Activated T-cell treated with anti-CD3 and anti-CD28 coated beads, Interleukin-2, amount 50 U/mL, for 72 hours (primary cell): ENCODE measurements at regions not wholly inside any gene's neighbourhood (a gene's known extent, or its start where the extent isn't known, plus 50 kb on each side); places are given as distances from the start of the nearest gene placed in this dataset.
"Not testable (repeated sequence)": the region's sequence is repeated elsewhere in the genome, so short reads cannot be mapped to it uniquely, and the experiment has no call there.

Experiments used
- ATAC-seq, 2 donors: fragments of 150-1000 bp; cut with Tn5 transposase; replicated peaks in 1 of 2; 2 replicates each; pipeline ENCODE4 v1.10.0; 2021; ENCODE audit warnings: moderate library complexity in 2 of 2, mild to moderate bottlenecking in 1 of 2
- DNase-seq, 2 donors: peaks; one replicate each; pipeline ENCODE4 v3.0.0; 2021 to 2022; ENCODE audit warnings: mixed read lengths in 1 of 2
- H3K27ac Mint-ChIP-seq: one replicate; pipeline ENCODE4 v1.8.0; 2022; ENCODE audit warnings: mild to moderate bottlenecking, moderate library complexity, mixed read lengths
- H3K27me3 Mint-ChIP-seq: one replicate; pipeline ENCODE4 v1.8.0; 2022; ENCODE audit warnings: low read depth, mixed read lengths
- H3K36me3 Mint-ChIP-seq, 2 donors: one replicate each; pipeline ENCODE4 v1.8.0; 2022; ENCODE audit warnings: mixed read lengths in 2 of 2, mild to moderate bottlenecking in 1 of 2; ENCODE audit not compliant: insufficient read depth in 2 of 2
- H3K4me1 Mint-ChIP-seq: one replicate; pipeline ENCODE4 v1.8.0; 2022; ENCODE audit warnings: low read depth, mixed read lengths
- H3K4me3 Mint-ChIP-seq, 2 donors: one replicate each; pipeline ENCODE4 v1.8.0; 2022; ENCODE audit warnings: mild to moderate bottlenecking in 2 of 2, mixed read lengths in 2 of 2, moderate library complexity in 2 of 2
- H3K9me3 Mint-ChIP-seq, 2 donors: one replicate each; pipeline ENCODE4 v1.8.0; 2022; ENCODE audit warnings: mixed read lengths in 2 of 2

DNA sequence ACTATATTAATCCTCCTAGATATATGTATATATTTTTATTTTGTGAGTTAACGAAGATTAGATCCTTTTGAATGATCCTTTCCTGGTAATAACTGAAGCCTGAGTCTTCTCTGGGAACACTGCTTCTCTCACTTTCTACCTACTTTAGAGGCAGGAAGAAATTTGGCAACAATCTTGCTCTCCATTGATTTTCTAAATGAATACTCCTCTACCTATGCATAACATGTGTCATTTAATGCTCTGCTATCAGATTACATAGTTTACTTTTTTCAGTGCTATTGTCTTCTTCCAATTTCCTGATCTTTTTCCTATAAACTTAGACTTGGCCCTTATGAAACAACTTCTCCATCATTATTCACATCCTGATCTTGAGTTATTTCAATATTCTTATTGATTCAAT is 60.4 kb upstream of the PDHA2 start:
- Mint-ChIP-seq H3K27me3 (no peaks in the 10 kb centered on the region), H3K27ac (no peak overlapping the region), H3K36me3 (no peaks in the 10 kb centered on the region), H3K9me3 (peaks cover 0 to 2% of the 10 kb centered on the region in 2 donors), H3K4me3 (no peak overlapping the region), H3K4me1 (no peaks in the 10 kb centered on the region)
- DNase-seq (no peak), ATAC-seq (no peak)

GRCh38 chr4:95778666-95779065 is 61.2 kb upstream of the PDHA2 start:
- Mint-ChIP-seq H3K36me3 (no peaks in the 10 kb centered on the region), H3K27me3 (no peaks in the 10 kb centered on the region), H3K27ac (no peak overlapping the region), H3K4me3 (no peak overlapping the region), H3K4me1 (no peaks in the 10 kb centered on the region), H3K9me3 (peaks cover 0 to 2% of the 10 kb centered on the region in 2 donors)
- no peak for ATAC-seq
- no peak for DNase-seq

- not testable (repeated sequence) for H3K27ac Mint-ChIP-seq, ATAC-seq, DNase-seq, H3K9me3 Mint-ChIP-seq, H3K36me3 Mint-ChIP-seq, H3K4me3 Mint-ChIP-seq, H3K27me3 Mint-ChIP-seq, H3K4me1 Mint-ChIP-seq
Measured at GRCh38 chr4:95770605-95771004, 69.3 kb upstream of the PDHA2 start.

GRCh38 chr4:95764961-95765360 is 74.9 kb upstream of the PDHA2 start:
- H3K4me1 Mint-ChIP-seq: no peaks in the 10 kb centered on the region
- H3K36me3 Mint-ChIP-seq: no peaks in the 10 kb centered on the region

DNA sequence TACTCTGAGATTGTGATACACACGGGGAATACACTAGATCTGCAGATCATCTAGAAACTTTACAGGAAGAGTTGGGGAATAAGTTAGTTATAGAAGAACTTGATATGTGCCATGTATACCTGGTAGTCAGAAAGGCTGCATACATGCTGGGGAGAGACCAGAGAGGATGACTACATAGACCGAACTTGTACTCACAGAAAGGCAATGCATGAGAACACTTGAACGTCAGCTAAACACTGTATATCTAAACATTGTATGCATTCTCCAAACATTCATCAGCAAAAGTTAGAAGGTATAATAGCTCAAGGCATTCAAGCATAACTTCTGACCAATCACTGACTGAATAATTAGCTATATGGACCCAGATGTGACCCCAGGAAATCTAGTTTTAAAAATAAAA is 78.0 kb upstream of the PDHA2 start:
- Mint-ChIP-seq H3K4me3 (no peak overlapping the region), H3K4me1 (no peaks in the 10 kb centered on the region), H3K9me3 (peaks cover 2 to 4% of the 10 kb centered on the region in 2 donors), H3K27me3 (no peaks in the 10 kb centered on the region), H3K27ac (no peak overlapping the region), H3K36me3 (no peaks in the 10 kb centered on the region)
- ATAC-seq: no peak
- DNase-seq: no peak

More at GRCh38 chr4:95764961-95765360, 74.9 kb upstream of the PDHA2 start:
- no peak overlapping the region for H3K4me3 Mint-ChIP-seq
- ATAC-seq: no peak
- no peak overlapping the region for H3K27ac Mint-ChIP-seq
- no peaks in the 10 kb centered on the region for H3K27me3 Mint-ChIP-seq
- H3K9me3 Mint-ChIP-seq: peaks cover 2 to 4% of the 10 kb centered on the region in 2 donors
- DNase-seq: no peak

- H3K9me3 Mint-ChIP-seq: peaks cover 2% of the 10 kb centered on the region in 2 donors
- H3K36me3 Mint-ChIP-seq: no peaks in the 10 kb centered on the region
- no peaks in the 10 kb centered on the region for H3K4me1 Mint-ChIP-seq
- H3K4me3 Mint-ChIP-seq: no peak overlapping the region
- H3K27me3 Mint-ChIP-seq: no peaks in the 10 kb centered on the region
- ATAC-seq (no peak), DNase-seq (no peak)
- no peak overlapping the region for H3K27ac Mint-ChIP-seq
Measured at GRCh38 chr4:95761426-95761825, 78.5 kb upstream of the PDHA2 start.

GRCh38 chr4:95760646-95761045 is 79.2 kb upstream of the PDHA2 start:
- H3K27me3 Mint-ChIP-seq, ATAC-seq, H3K36me3 Mint-ChIP-seq, DNase-seq, H3K4me3 Mint-ChIP-seq, H3K27ac Mint-ChIP-seq, H3K9me3 Mint-ChIP-seq, H3K4me1 Mint-ChIP-seq: not testable (repeated sequence)

- Mint-ChIP-seq H3K9me3 (peaks cover 2% of the 10 kb centered on the region in 2 donors), H3K36me3 (no peaks in the 10 kb centered on the region)
Measured at GRCh38 chr4:95758001-95758400, 81.9 kb upstream of the PDHA2 start.

GRCh38 chr4:95754667-95755066 is 85.2 kb upstream of the PDHA2 start:
- Mint-ChIP-seq H3K4me3 (no peak overlapping the region), H3K27me3 (no peaks in the 10 kb centered on the region), H3K4me1 (no peaks in the 10 kb centered on the region), H3K9me3 (peaks cover 0 to 2% of the 10 kb centered on the region in 2 donors), H3K27ac (no peak overlapping the region), H3K36me3 (no peaks in the 10 kb centered on the region)
- DNase-seq (no peak), ATAC-seq (no peak)

More at GRCh38 chr4:95758001-95758400, 81.9 kb upstream of the PDHA2 start:
- H3K27ac Mint-ChIP-seq: no peak overlapping the region
- H3K4me1 Mint-ChIP-seq: no peaks in the 10 kb centered on the region
- ATAC-seq (no peak), DNase-seq (no peak)
- H3K27me3 Mint-ChIP-seq: no peaks in the 10 kb centered on the region
- no peak overlapping the region for H3K4me3 Mint-ChIP-seq

DNA sequence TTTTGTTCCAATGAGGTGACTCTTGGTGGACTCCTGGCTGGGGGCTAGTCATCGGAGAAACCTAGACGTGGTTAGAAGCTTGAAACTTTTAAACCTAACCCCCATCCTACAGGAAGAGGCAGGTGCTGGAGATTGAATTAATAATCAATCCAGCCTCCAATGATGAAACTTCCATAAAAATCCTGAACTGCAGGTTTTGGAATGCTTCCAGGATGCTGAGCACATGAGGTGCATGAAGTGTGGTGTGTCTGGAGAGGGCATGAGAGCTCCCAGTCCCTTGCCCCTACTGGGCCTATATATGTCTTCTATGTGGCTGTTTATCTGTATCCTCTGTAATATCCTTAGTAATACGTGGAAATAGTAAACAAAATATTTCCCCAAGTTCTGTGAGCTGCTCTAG is 90.7 kb upstream of the PDHA2 start:
- Mint-ChIP-seq H3K9me3 (peaks cover 0 to 2% of the 10 kb centered on the region in 2 donors), H3K27me3 (no peaks in the 10 kb centered on the region), H3K36me3 (no peaks in the 10 kb centered on the region), H3K4me3 (no peak overlapping the region), H3K4me1 (no peaks in the 10 kb centered on the region), H3K27ac (no peak overlapping the region)
- ATAC-seq (no peak), DNase-seq (no peak)

GRCh38 chr4:95742872-95743271 is 97.0 kb upstream of the PDHA2 start:
- peaks cover 0 to 2% of the 10 kb centered on the region in 2 donors for H3K9me3 Mint-ChIP-seq
- H3K36me3 Mint-ChIP-seq: no peaks in the 10 kb centered on the region
- DNase-seq (no peak), ATAC-seq (no peak)
- H3K4me1 Mint-ChIP-seq: no peaks in the 10 kb centered on the region
- no peak overlapping the region for H3K27ac Mint-ChIP-seq
- no peaks in the 10 kb centered on the region for H3K27me3 Mint-ChIP-seq
- H3K4me3 Mint-ChIP-seq: no peak overlapping the region

GRCh38 chr4:95742179-95742578 is 97.7 kb upstream of the PDHA2 start:
- H3K36me3 Mint-ChIP-seq: no peaks in the 10 kb centered on the region
- H3K9me3 Mint-ChIP-seq: peaks cover 0 to 2% of the 10 kb centered on the region in 2 donors
- DNase-seq (no peak), ATAC-seq (no peak)
- H3K27me3 Mint-ChIP-seq: no peaks in the 10 kb centered on the region
- H3K27ac Mint-ChIP-seq: no peak overlapping the region
- no peak overlapping the region for H3K4me3 Mint-ChIP-seq
- no peaks in the 10 kb centered on the region for H3K4me1 Mint-ChIP-seq

- ATAC-seq (no peak), DNase-seq (no peak)
- H3K4me3 Mint-ChIP-seq: no peak overlapping the region
- H3K36me3 Mint-ChIP-seq: no peaks in the 10 kb centered on the region
- H3K9me3 Mint-ChIP-seq: no peaks in the 10 kb centered on the region
- no peak overlapping the region for H3K27ac Mint-ChIP-seq
- H3K27me3 Mint-ChIP-seq: no peaks in the 10 kb centered on the region
- no peaks in the 10 kb centered on the region for H3K4me1 Mint-ChIP-seq
Measured at GRCh38 chr4:95732061-95732460, 107.8 kb upstream of the PDHA2 start.

DNA sequence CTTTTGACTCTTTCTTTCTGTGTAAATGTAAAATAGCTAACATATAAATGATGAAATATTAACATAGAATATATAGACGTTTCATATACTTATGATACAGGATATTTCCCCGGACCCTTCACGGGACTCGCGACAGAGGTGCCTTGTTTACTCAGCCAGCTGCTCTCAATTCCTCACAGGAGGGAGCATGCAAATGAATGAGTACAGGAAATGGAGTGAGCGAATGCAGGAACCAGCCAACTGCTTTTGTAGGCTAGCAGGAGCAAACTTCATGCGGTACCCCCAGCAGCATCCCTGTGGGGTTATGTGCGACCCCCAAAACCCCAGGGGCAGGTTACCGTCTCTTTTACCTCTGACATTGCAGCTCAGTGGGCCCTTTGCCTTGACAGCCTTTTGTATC is 110.3 kb upstream of the PDHA2 start:
- Mint-ChIP-seq H3K27ac (no peak overlapping the region), H3K9me3 (no peaks in the 10 kb centered on the region), H3K27me3 (no peaks in the 10 kb centered on the region), H3K36me3 (no peaks in the 10 kb centered on the region), H3K4me3 (no peak overlapping the region), H3K4me1 (no peaks in the 10 kb centered on the region)
- DNase-seq (no peak), ATAC-seq (no peak)
